ENCODE measurements at regions not wholly inside any gene's neighbourhood (a gene's known extent, or its start where the extent isn't known, plus 50 kb on each side); places are given as distances from the start of the nearest gene placed in this dataset.

DNA sequence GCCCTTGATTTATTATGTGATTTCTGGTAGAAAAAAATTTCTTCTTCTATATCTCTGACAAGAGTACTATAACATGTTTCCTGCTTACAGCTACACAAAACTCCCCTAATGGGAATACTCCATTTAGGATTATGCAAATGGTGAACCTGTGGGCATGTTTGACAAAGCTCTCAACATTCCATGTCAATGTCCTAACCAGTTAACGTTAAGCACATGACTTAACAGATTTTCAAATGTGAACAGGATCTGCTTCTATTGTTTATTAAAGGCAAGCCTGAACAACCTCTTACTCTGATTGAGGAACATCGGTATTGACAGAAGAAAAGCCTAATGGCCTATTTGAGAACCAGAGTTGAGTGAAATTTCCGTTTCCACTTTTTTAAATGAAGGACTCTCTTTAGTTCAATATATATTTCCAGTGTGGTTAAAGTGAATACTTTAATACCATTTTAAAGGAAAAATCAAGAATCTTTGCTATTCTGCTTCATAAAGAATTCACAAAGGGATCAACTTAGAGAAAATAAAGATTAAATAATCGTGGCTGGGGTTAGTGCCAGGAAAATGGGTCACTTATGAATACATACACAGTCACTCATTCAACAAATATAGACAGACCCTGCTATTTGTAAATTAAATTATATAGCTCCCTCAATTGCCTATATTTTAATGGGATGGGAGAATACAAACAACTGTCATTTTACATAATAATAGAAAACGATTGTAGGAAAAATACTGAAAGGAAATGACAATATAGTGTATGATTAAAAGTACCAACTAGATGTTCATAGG lies 300.3 kb upstream of the CBLB start:
- no peak for DNase-seq (ENCODE audit: low read depth, low spot score)
- POLR2A ChIA-PET, result no interaction called here
- no peak overlapping the region for H3K4me3 ChIP-seq (ENCODE audit: low read depth, low read length)
- TF ChIP-seq, protein P1, sequence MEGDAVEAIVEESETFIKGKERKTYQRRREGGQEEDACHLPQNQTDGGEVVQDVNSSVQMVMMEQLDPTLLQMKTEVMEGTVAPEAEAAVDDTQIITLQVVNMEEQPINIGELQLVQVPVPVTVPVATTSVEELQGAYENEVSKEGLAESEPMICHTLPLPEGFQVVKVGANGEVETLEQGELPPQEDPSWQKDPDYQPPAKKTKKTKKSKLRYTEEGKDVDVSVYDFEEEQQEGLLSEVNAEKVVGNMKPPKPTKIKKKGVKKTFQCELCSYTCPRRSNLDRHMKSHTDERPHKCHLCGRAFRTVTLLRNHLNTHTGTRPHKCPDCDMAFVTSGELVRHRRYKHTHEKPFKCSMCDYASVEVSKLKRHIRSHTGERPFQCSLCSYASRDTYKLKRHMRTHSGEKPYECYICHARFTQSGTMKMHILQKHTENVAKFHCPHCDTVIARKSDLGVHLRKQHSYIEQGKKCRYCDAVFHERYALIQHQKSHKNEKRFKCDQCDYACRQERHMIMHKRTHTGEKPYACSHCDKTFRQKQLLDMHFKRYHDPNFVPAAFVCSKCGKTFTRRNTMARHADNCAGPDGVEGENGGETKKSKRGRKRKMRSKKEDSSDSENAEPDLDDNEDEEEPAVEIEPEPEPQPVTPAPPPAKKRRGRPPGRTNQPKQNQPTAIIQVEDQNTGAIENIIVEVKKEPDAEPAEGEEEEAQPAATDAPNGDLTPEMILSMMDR (IDR thresholded peaks at IDR 0.05; ENCODE audit: insufficient read depth, low read length, missing control alignments), result no peak
- CTCF ChIA-PET, result interaction anchor here (0.7 kb wide), 1 partner anchor 14 kb away, joined by 3 read pairs; no protein-coding TSS in a partner anchor

DNA sequence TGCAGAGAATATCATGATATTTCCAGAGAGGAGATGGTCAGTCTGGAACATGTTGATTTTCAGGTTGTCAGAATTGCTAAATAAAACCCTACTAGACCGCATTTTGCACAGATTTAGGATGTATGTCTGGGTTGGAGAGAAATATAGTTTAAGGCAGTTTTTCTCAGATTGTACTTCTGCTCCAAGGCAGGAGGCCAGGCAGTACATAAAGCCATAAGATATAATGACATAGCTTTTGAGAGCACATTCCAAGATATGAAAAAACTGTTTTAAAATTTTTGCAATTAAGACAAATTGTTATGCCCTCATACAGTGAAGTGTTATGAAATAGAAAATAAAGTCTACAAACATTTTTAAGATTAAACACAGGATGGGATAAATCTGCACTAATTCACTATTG lies 301.8 kb upstream of the CBLB start:
- POLR2A ChIA-PET, result no interaction called here
- CTCF ChIA-PET, result interaction anchor here (1.2 kb wide), 1 partner anchor 16 kb away, joined by 3 read pairs; no protein-coding TSS in a partner anchor
- no peak overlapping the region for H3K4me3 ChIP-seq (ENCODE audit: low read depth, low read length)
- TF ChIP-seq, protein P1 (IDR thresholded peaks at IDR 0.05; ENCODE audit: insufficient read depth, low read length, missing control alignments), result no peak
- DNase-seq (ENCODE audit: low read depth, low spot score), result no peak

DNA sequence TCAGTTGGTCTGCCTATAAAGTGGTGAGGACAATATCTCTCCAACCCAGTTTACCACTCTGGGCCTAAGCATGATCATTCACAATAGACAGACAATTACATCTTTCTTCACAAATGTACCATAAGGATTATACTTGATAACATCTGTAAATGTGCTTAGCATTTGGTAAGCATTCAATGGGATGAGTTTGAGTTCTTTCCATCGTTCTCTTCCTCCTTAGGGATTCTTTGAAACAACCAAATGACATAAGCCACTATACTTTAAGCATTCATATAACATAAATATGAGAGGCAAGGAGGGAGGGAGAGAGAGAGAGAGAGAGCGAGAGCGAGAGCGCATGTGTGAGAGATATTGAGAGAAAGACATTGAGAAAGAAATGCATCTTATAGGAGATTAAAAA lies 303.3 kb upstream of the CBLB start:
- TF ChIP-seq, protein P1 (IDR thresholded peaks at IDR 0.05; ENCODE audit: insufficient read depth, low read length, missing control alignments), result no peak
- H3K4me3 ChIP-seq (ENCODE audit: low read depth, low read length), result no peak overlapping the region
- DNase-seq (ENCODE audit: low read depth, low spot score), result no peak
- ChIA-PET CTCF (interaction anchor here (0.7 kb wide), 1 partner anchor 288 kb away, joined by 3 read pairs; no protein-coding TSS in a partner anchor), POLR2A (no interaction called here)

DNA sequence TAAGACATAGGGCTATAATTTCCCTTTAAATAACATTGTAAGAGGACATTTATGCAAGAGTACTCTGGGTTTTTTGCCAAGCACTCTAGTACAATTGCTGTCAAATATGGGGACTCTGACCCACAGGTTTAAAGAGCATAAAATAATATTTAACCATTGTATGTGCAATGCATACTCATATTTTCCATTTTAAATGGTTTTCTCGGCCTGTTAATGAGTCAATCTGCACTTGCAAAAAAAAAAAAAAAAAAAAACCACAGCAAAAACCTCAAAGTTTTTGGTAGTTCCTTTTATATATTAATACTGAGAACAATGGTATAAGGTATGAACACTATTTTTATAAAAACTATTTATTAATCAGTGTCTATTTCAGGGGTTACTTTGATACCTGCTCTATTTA lies 304.0 kb upstream of the CBLB start:
- DNase-seq (ENCODE audit: low read depth, low spot score), result no peak
- POLR2A ChIA-PET, result no interaction called here
- TF ChIP-seq, protein P1 (IDR thresholded peaks at IDR 0.05; ENCODE audit: insufficient read depth, low read length, missing control alignments), result no peak
- no peak overlapping the region for H3K4me3 ChIP-seq (ENCODE audit: low read depth, low read length)
- CTCF ChIA-PET, result no interaction called here

DNA sequence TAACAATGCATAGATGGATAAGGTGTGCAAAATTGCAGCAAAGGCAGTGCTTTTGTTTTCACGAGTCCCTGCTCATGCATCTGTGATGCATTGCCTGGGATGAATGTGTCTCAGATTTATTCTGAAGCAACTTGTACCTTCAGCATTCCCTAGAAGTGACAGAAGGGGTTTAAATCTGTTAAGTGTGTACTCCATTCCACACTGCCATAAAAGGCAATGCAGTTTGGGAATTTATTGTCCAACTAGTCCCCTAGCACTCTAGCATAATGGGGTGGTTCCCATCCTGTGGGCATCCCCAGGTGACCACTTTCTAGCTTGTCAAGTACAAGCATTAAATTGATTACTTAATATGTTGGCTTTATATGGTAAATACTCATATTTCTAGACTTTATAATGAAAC lies 306.5 kb upstream of the CBLB start:
- POLR2A ChIA-PET, result no interaction called here
- CTCF ChIA-PET, result no interaction called here

DNA sequence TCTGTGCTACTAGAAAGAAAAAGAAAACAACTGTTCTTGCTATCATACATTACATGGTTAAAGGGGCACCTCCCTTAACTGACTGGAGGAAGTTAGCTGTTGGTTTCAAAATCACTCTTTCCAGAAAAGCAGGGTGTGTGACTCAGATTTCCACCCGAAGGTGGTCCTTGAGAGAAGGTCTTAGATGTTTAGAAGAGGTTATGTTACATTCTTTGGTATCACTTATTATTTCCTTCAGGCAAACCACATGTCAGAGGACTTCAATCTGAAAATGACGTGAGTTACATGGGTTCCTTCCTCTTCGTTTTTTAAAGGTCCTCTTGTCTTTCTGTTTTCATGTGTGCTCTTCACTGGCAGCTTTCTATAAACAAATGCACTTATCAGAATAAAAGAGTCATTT lies 307.9 kb upstream of the CBLB start:
- TF ChIP-seq, protein P1 (IDR thresholded peaks at IDR 0.05; ENCODE audit: insufficient read depth, low read length, missing control alignments), result no peak
- DNase-seq (ENCODE audit: low read depth, low spot score), result no peak
- ChIA-PET POLR2A (no interaction called here), CTCF (no interaction called here)
- no peak overlapping the region for H3K4me3 ChIP-seq (ENCODE audit: low read depth, low read length)

More for the DNA sequence above, 306.5 kb upstream of the CBLB start:
- DNase-seq (ENCODE audit: low read depth, low spot score), result no peak
- H3K4me3 ChIP-seq (ENCODE audit: low read depth, low read length), result no peak overlapping the region
- TF ChIP-seq, protein P1 (IDR thresholded peaks at IDR 0.05; ENCODE audit: insufficient read depth, low read length, missing control alignments), result no peak

Measured in AG04449 (cell line).